GM18519 (cell line): ENCODE measurements at regions not wholly inside any gene's neighbourhood (a gene's known extent, or its start where the extent isn't known, plus 50 kb on each side); places are given as distances from the start of the nearest gene placed in this dataset.

Source experiments
- ATAC-seq: cut with Tn5 transposase; IDR thresholded peaks from one replicate; pipeline ENCODE4 v1.9.1; 2021; ENCODE audit warnings: mild to moderate bottlenecking, moderate library complexity; ENCODE audit not compliant: unreplicated experiment, low FRiP score

DNA sequence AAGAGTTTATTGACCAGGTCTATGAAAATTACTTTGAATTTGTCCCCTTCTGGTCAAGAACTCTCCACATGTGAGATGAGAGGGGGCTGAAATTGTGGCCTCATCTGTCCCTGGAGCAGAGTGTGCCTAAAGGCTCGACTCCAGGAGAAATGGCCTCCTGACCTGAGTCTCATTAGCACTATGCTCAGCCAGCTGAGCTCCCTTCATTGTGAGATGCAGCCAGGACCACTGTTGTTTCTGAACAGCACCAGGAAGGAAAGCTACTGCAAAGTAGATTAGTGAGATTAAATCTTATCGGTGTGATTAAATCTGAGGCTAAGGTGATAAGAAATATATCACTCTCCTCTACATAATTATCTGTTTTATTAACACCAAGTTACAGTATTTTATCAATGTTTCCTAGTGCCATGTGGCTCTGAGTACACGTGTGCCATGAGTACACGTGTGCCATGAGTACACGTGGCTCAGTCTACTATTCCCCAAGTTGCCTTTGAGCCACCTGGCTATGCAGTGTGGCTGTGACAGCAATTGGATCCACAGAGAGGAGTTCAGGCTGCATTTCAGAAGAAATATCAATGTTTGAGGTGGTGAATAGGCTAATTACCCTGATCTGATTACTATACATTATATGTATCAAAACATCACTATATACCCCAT is 126.9 kb downstream of the IPMK start:
- no peak for ATAC-seq

DNA sequence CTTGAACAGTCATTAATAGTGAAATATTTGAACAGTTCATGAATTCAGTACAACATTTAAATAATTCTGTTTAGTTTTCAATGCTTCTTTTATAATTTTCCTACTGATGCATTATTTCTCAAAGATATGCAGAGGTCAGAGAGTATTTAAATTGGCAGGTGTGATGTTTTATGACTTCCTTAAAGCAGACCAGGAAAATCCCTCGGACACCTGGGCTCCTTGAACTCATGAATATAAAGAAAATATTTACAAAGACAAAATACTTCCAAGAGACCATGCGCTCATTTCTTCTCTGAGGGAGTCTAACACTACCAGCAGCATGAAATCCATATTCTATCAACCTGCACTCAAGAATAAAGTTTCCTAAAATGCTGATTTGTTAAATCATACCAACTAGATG is 127.6 kb downstream of the IPMK start:
- no peak for ATAC-seq

GRCh38 chr10:58137813-58138212 is 129.9 kb downstream of the IPMK start:
- ATAC-seq, result no peak

DNA sequence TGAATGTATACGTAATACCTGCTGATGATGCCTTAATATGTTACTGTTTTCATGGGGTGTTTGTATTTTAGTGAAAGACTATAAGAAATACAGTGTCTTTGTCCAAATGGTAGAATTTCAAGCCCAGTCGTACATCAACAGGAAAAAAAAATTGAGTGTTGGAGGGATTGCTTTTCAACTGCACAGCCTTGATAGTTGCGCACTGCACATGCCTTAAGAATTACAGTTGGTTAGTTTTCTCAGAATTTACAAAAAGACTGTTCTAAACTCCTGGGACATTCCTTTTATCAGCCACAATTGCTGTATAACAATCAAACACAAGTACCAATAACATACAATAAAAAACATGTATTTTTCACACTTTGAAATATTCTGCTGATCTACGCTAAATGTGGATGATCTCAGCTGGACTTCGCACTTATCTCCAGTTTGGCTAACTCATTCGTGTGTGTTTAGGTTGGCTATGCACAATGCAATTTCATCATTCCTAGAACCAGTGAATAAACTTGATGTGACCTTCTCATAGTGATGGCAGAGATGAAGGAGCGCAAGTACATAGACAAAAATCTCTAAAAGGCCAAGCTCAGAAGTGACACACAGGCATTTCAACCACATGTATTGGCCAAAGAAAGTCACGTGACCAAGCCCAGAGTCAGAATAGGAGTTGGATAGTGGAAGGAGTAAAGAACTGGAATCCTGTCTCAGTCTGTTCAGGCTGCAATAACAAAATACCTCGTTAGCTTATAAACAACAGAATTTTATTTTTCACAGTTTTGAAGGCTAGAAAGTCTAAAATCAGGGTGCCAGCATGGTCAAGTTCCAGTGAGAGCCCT is 152.3 kb downstream of the IPMK start:
- no peak for ATAC-seq

DNA sequence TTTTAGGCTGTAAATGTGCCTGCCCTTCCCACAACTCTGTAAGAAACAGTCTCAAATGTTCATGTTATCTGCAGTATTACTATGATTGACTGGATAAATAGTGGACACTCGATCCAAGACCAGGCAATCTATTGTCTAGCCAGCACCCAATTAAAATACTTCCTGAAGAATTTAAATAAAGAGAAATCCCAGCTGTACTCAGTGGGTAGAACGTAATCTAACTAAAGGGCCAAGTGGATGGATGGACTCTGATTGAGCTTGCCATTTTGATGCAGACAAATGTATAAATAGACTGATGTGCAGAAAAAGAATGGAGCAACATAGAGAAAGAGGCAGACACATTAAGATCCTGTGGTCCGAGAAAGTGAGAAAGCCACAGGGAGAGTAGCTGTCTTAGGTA is 158.0 kb downstream of the IPMK start:
- ATAC-seq, result no peak

DNA sequence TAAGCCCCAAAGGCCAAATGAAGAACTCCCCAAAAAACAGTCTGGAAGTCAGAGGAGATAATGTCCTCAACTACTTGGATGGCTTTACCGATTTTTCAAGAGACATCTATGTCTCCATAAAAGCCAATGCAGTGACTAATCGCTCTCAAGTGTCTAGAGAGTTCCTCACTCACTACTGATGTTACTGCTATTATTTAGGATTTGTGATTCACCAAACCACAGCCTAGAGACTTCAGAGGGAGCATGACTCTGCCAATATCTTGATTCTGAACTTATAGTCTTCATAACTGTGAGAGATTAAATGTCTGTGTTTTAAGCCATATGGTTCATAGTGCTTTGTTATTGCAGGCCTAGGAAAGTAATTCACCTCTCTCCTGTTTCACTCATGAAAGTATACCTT is 160.2 kb downstream of the IPMK start:
- no peak for ATAC-seq

DNA sequence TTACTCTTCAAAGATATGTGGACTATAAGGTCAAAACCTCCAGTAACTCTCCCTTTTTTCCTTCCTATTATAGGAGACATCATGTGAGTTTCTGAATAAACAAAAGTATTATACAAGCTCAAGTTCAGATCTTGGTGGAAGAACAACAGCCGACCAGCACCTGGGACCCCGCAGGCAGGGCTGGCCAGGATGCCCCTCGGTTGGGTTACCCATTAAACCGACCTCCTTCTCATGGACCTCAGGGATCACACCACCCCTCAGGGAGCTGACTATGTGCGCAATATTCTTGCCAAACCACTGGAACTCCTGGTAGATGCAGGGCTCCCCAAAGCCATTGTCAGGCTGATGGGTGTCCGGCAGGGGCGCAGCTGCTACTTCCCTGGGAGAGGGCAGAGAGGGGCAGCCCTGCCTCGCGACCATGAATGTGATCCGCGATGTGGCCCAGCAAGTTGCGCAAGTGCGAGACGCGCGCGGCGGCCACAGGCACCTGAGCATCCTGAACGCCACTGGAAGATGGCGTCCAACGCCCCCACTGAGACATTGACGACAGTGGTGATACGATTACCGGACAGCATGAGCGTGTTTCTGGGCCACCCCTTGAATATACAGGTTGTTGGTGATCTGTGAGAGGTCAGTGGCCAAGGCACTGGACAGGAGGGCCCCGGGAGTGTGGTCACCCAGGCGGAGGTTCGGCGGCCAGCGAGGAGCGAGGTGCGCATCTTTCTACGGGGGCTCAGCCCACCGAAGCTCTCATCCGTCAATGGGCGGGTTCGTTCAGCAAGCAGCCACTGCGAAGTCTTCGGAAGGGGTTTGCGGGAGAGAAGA is 161.3 kb downstream of the IPMK start:
- ATAC-seq, result no peak

DNA sequence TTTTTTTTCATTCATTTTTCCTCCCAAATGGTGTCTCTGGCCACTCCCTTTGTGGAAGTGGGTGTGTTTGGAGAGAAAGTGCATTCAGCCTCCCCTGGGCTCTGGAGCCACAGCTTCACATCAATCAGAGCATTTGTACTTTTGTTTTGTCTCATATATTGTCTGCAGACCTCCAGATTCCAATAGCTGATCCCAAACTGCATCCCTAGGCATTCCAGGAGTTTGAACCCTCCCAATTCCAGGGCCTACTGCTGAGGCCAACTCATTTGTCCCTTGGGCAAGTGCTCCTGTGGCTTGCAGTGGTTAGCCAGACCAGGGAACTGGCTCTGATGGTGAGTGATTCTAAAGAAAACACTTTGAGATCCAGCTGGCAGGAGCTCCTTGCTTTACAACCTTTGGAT is 163.3 kb downstream of the IPMK start:
- ATAC-seq, result no peak

- ATAC-seq, result no peak
These were observed 164.8 kb downstream of the IPMK start for GRCh38 chr10:58102897-58103296.

DNA sequence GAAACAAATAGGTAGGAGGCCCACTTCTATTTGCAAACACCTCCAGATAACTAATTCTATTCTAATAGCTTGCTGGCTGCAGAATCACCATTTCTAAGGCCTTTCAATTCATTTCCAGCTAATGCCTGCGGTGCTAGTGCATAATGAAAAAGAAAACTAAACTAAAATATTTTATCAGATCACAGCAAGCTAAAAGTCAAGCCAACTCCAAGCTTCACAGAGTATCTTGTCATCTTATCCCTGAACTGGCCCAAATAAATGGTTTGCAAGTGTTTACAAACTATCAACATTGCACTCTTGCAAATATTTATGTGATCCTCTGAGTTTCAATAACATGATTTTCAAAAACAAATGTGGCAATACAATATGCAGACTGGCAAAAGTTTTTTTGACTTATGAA is 166.0 kb downstream of the IPMK start:
- no peak for ATAC-seq

DNA sequence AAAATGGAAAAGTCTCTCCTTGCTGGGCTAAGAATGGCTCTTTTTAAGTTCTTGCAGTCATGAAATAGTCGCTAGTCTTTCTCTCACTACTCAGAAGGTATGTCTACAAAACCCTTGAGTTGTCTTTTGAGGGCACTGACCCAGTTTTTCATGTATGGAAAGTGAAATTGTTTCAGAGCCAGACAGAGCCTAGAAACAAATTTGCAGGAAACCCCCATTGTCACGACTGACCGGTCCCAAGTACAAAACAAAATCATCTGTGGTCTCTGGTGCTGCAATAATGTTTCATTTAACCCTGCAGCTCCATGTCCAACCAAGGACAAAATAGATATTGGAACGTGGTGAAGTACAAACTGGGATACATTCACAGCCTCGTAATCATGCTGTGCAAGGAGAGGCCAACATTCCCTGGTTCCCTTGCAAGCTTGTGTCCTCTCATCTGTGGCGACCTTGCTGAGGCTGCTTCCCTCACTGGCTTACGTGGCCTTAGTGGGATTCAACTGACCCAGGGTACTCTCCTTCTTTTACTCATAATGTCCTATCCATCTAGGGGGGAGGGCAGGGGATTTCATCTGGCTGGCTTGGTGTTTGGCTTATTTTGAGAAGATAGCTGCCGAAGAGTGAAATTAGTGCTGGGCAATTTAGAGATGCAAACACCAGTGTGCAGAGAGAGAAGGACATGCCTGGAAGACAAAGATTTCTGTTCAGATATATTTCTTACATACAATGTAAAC is 172.5 kb downstream of the IPMK start:
- peak; percentile 73 for ATAC-seq

DNA sequence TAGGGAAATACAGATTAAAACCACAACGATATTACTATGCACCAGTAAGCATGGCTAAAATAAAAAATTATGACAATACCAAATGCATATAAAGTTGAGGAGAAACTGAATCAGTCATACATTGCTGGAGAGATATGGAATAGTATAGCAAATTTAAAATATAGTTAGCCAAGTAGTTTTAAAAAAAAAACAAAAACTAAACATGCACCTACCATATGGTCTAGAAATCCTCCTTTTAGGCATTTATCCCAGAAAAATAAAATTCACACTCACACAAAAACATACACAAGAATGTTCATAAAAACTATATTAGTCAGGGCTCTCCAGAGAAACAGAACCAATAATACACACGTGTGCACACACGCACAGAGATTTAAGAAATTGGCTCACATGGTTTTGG is 175.8 kb downstream of the IPMK start:
- no peak for ATAC-seq

DNA sequence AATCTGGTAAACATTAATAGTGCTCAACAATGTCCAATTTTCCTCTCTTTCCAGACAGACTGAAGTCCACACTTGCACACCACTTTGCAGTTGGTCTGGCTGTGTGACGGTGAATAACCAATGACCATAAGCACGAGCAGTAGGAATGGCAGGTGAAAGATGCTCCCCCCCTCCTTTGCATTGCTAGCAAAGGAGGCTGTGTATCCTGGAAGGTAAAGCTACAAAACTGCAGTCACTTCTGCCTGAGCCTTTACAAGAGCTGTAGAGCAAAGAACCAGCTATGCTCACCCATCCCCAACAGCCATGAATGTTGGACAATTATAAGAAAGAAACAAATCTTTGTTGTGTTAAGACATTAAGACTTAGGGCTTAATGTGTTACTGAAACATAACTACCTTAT is 178.0 kb downstream of the IPMK start:
- no peak for ATAC-seq

DNA sequence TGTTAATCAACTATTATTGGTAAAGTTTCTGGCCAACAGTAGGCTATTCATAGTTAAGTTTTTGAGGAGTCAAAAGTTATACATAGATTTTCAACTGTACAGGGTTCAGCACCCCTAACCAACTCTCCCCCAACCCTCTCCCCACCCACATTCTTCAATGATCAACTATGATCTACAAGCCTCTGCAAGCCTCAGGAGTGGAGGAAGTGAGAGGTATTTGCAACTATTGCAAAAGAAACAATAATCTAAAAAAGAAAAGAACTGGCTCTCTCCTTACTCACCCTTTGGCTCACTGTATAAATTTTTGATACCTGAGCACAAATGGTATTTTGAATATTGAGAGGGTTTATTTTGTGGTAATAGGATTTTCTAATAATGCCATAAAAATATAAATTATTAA is 179.8 kb downstream of the IPMK start:
- ATAC-seq, result no peak

- ATAC-seq, result no peak
These were observed 180.9 kb downstream of the IPMK start for GRCh38 chr10:58086763-58087150.

DNA sequence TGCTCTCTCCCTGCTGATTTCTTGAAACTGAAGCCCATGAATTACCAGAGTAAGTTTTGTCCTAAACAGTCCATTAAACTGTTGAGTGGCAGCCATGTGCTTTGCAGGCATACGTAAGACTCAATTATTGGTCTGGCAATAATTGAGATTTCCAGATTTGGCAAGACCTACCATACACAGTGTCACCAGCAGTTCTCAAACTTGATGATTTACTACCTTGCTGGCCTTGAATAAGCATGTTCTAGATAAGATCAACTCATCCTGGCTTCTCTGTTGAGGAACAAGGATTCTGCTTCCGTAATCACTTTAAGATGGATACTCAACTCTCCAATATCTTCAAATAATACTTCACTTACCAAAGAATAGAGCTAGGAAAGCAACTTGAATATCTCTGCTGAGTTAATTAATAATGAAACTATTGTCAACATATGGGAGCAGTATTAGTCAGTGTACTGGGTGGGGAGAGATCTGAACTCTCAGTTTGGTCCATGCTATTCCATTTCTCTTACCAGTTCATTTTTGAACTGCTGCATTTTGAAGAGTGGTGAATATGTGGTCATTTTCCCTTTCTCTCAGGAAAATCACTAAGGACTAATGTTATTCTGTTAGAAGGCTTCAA is 181.4 kb downstream of the IPMK start:
- ATAC-seq, result no peak

GRCh38 chr10:58082248-58082647 is 185.4 kb downstream of the IPMK start:
- no peak for ATAC-seq

DNA sequence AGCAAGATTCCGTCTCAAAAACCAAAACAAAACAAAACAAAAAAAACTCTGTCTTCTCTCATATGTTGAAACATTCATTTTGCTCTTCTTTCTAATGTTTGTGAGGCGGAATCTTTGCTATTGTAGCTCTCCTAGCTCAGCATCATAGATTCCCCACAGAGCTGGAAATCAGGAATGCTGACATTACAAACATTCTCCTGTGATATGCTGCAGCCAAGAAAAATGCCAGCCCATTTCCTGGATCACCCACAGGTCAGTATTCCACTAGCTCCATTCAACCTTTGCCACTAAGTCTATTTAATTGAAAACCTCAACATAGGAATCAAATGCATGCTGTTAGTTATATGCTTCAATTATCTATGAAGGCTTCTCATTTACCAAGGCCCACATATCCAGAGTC is 186.3 kb downstream of the IPMK start:
- no peak for ATAC-seq

DNA sequence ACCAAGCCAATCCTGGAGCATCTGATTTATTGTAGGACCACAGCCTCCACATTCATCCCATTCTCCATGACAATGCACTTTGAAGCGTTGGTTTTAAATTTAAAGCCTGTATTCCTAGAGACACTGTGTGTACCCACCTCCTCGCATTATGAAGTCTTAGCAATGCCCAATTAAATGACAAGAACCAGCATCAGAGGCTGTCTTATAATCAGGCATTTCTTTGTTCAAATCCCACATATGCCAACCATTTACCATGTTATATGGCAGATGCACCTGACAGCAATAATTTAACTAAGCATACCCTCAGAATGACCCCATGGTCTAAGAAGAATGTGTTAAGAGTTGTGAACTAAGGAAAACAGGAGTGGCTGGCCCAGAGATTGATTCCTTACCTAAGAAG is 188.2 kb downstream of the IPMK start:
- ATAC-seq, result no peak

DNA sequence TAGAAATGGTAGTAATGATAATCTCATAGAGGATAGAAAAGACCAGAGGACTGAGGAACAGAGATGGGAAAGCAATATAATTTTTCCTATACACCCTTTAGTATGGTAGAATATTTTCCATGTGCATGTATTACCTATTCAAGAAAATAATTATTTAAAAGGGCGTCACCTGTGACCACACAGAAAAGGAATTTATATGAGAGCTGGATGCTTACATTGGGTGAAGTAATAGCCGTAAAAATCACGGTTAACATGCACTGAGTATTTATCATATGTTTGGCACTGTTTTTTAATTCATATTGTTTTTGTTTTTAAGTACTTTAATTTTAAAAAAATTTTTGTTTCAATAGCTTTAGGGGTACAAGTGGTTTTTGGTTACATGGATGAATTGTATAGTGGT is 195.1 kb downstream of the IPMK start:
- ATAC-seq, result no peak
